ENCODE measurements at regions not wholly inside any gene's neighbourhood (a gene's known extent, or its start where the extent isn't known, plus 50 kb on each side); places are given as distances from the start of the nearest gene placed in this dataset.

DNA sequence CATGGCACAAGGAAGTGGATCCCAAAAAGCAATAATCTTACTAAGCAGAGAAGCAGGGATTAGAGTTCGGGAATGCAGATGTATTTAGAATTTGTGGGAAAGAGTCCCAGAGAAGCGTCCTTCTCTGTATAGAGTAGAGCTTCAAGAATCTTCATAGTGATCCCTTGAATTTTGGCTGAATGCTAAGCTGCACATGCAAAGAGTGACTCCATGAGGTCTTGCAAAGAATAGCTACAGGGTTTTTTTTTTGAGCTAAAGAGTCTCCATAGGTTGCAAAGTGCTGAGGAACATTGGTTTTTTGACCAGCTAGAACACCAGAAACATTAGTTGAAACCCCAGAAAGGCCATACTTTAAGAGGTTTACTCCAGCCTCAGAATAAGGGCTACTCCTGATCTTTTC is 206.7 kb downstream of the CTH start:
- no peak for TF ChIP-seq EP300 (IDR thresholded peaks at IDR 0.05; ENCODE audit: borderline replicate concordance)
- TF ChIP-seq TAF1 (IDR thresholded peaks at IDR 0.05; ENCODE audit: low read depth): no peak
- no peak for TF ChIP-seq YY1 (IDR thresholded peaks at IDR 0.05; ENCODE audit: low read depth)
- peak; percentile 31; the same call in 1 of the 2 replicates for TF ChIP-seq RAD21 (IDR thresholded peaks at IDR 0.05; ENCODE audit: low read depth)
- TF ChIP-seq TEAD4 (IDR thresholded peaks at IDR 0.05): no peak
- TF ChIP-seq CEBPB (IDR thresholded peaks at IDR 0.05): no peak
- no peak for TF ChIP-seq TCF12 (IDR thresholded peaks at IDR 0.05; ENCODE audit: low read depth)
- TF ChIP-seq, protein P1, sequence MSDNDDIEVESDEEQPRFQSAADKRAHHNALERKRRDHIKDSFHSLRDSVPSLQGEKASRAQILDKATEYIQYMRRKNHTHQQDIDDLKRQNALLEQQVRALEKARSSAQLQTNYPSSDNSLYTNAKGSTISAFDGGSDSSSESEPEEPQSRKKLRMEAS (IDR thresholded peaks at IDR 0.05): no peak
